Mesenchymal stem cell (in vitro differentiated cells and primary cell): ENCODE measurements at regions not wholly inside any gene's neighbourhood (a gene's known extent, or its start where the extent isn't known, plus 50 kb on each side); places are given as distances from the start of the nearest gene placed in this dataset.
A peak's percentile ranks its signal among the peaks of the same experiment; 100 is the strongest.

Experiments
- DNase-seq: peaks from one replicate; pipeline ENCODE4 v3.0.0-alpha.2; 2013
- H2AFZ ChIP-seq: one replicate; pipeline ENCODE4 v1.6.1; 2013; ENCODE audit warnings: low read depth, mild to moderate bottlenecking, control low read depth, inconsistent platforms, low read length, moderate library complexity
- H2AK5ac ChIP-seq: 2 replicates; pipeline ENCODE4 v1.6.1; 2013; ENCODE audit warnings: low read length, moderate library complexity, mild to moderate bottlenecking, inconsistent platforms; ENCODE audit not compliant: severe bottlenecking
- H2BK120ac ChIP-seq: one replicate; pipeline ENCODE4 v1.6.1; 2013; ENCODE audit warnings: low read depth, mild to moderate bottlenecking, inconsistent platforms, low read length, moderate library complexity
- H2BK12ac ChIP-seq, 2 experiments: one replicate each; pipeline ENCODE4 v1.6.1; 2013; ENCODE audit warnings: inconsistent platforms in 2 of 2, low read length in 2 of 2, mild to moderate bottlenecking in 2 of 2, moderate library complexity in 2 of 2, control low read depth in 1 of 2
- H2BK15ac ChIP-seq: one replicate; pipeline ENCODE4 v1.6.1; 2013; ENCODE audit warnings: mild to moderate bottlenecking, low read depth, inconsistent platforms; ENCODE audit not compliant: poor library complexity, severe bottlenecking
- H2BK5ac ChIP-seq: 2 replicates; pipeline ENCODE4 v1.6.1; 2013; ENCODE audit warnings: low read depth, mild to moderate bottlenecking, low read length, control low read depth, inconsistent platforms; ENCODE audit not compliant: poor library complexity, severe bottlenecking
- H3K14ac ChIP-seq, 2 experiments: one replicate each; pipeline ENCODE4 v1.6.1; 2013; ENCODE audit warnings: inconsistent platforms in 2 of 2, low read length in 2 of 2, control low read depth in 1 of 2, mild to moderate bottlenecking in 1 of 2, moderate library complexity in 1 of 2
- H3K18ac ChIP-seq, 2 experiments: one replicate each; pipeline ENCODE4 v1.6.1; 2013; ENCODE audit warnings: inconsistent platforms in 2 of 2, low read length in 2 of 2, control low read depth in 1 of 2, low read depth in 1 of 2, mild to moderate bottlenecking in 1 of 2
- H3K23ac ChIP-seq, 2 experiments: one replicate each; pipeline ENCODE4 v1.6.1; 2013; ENCODE audit warnings: inconsistent platforms in 2 of 2, low read length in 2 of 2, mild to moderate bottlenecking in 2 of 2, moderate library complexity in 2 of 2, control low read depth in 1 of 2
- H3K27ac ChIP-seq: 2 replicates; pipeline ENCODE4 v1.5.1; 2013; ENCODE audit warnings: mild to moderate bottlenecking, moderate library complexity, low read length, control low read depth, inconsistent platforms; ENCODE audit not compliant: poor library complexity, severe bottlenecking
- H3K27me3 ChIP-seq, 2 experiments: 2 replicates each; pipeline versions ENCODE4 v1.6.1 to v1.7.0; 2013; ENCODE audit warnings: low read length in 2 of 2, mild to moderate bottlenecking in 2 of 2, moderate library complexity in 2 of 2, control low read depth in 1 of 2, inconsistent platforms in 1 of 2; ENCODE audit not compliant: control insufficient read depth in 1 of 2, insufficient read depth in 1 of 2
- H3K36me3 ChIP-seq, 2 experiments: 2 replicates each; pipeline versions ENCODE4 v1.6.1 to v1.7.0; 2013; ENCODE audit warnings: low read length in 2 of 2, control low read depth in 1 of 2, inconsistent platforms in 1 of 2, low read depth in 1 of 2, mild to moderate bottlenecking in 1 of 2; ENCODE audit not compliant: insufficient read depth in 2 of 2, control insufficient read depth in 1 of 2
- H3K4ac ChIP-seq, 2 experiments: one replicate each; pipeline ENCODE4 v1.6.1; 2013; ENCODE audit warnings: inconsistent platforms in 2 of 2, low read length in 2 of 2, mild to moderate bottlenecking in 2 of 2, moderate library complexity in 2 of 2, control low read depth in 1 of 2, low read depth in 1 of 2
- H3K4me1 ChIP-seq: 2 replicates; pipeline ENCODE4 v1.6.1; 2013; ENCODE audit warnings: low read depth, low read length, control low read depth; ENCODE audit not compliant: control insufficient read depth, insufficient read depth
- H3K4me2 ChIP-seq: 2 replicates; pipeline ENCODE4 v1.6.1; 2013; ENCODE audit warnings: low read length, mild to moderate bottlenecking, inconsistent platforms; ENCODE audit not compliant: poor library complexity, severe bottlenecking
- H3K4me3 ChIP-seq, 2 experiments: 2 replicates each; pipeline versions ENCODE4 v1.5.1 to v1.7.0; 2013; ENCODE audit warnings: low read length in 2 of 2, mild to moderate bottlenecking in 2 of 2, control low read depth in 1 of 2, low read depth in 1 of 2; ENCODE audit not compliant: insufficient read depth in 1 of 2
- H3K79me1 ChIP-seq: replicated peaks from 2 replicates; pipeline ENCODE4 v1.6.1; 2013; ENCODE audit warnings: mild to moderate bottlenecking, control low read depth, low read length, inconsistent platforms; ENCODE audit not compliant: poor library complexity, severe bottlenecking
- H3K9ac ChIP-seq: 2 replicates; pipeline ENCODE4 v1.7.0; 2013; ENCODE audit warnings: mild to moderate bottlenecking, low read length, moderate library complexity
- H3K9me3 ChIP-seq: 2 replicates; pipeline ENCODE4 v1.7.0; 2013; ENCODE audit warnings: mild to moderate bottlenecking, low read length; ENCODE audit not compliant: control insufficient read depth
- H4K8ac ChIP-seq: one replicate; pipeline ENCODE4 v1.6.1; 2013; ENCODE audit warnings: inconsistent platforms, mild to moderate bottlenecking, low read length, moderate library complexity
- H4K91ac ChIP-seq: one replicate; pipeline ENCODE4 v1.6.1; 2013; ENCODE audit warnings: mild to moderate bottlenecking, low read length, inconsistent platforms
- WGBS: methylation state at CpG from one replicate; pipeline ENCODE4 v1.1.7; 2013; ENCODE audit warnings: mixed read lengths; 5-methylcytosine and 5-hydroxymethylcytosine counted together

GRCh38 chrX:42241421-42241820, 318.1 kb upstream of the CASK start:
- no peaks in the 10 kb centered on the region for H3K9me3 ChIP-seq

GRCh38 chrX:42237956-42238355, 314.6 kb upstream of the CASK start:
- Histone ChIP-seq H2BK12ac (no peak overlapping the region), H3K36me3 (no peaks in the 10 kb centered on the region), H3K4me2 (no peak overlapping the region), H4K8ac (no peak overlapping the region), H4K91ac (no peak overlapping the region), H3K79me1 (no peaks in the 10 kb centered on the region), H3K9me3 (no peaks in the 10 kb centered on the region), H3K4me1 (no peaks in the 10 kb centered on the region), H3K14ac (no peak overlapping the region), H3K27me3 (peaks cover 0 to 13% of the 10 kb centered on the region in 2 experiments), H3K18ac (no peak overlapping the region), H2AK5ac (no peak overlapping the region), H2BK5ac (no peak overlapping the region), H3K9ac (no peak overlapping the region), H3K27ac (no peak overlapping the region), H3K23ac (no peak overlapping the region), H2BK120ac (no peak overlapping the region), H2BK15ac (no peak overlapping the region), H2AFZ (no peak overlapping the region), H3K4ac (no peak overlapping the region), H3K4me3 (no peak overlapping the region)
- WGBS, result no CpG with 5 or more reads among the region's 2 CpGs
- DNase-seq, result peak; percentile 53

More at GRCh38 chrX:42241421-42241820, 318.1 kb upstream of the CASK start:
- DNase-seq, result peak; percentile 24
- no peak overlapping the region for H3K14ac ChIP-seq
- no peak overlapping the region for H2BK120ac ChIP-seq
- H3K4me1 ChIP-seq, result no peaks in the 10 kb centered on the region
- H3K23ac ChIP-seq, result no peak overlapping the region
- no peak overlapping the region for H2AFZ ChIP-seq
- no peak overlapping the region for H3K27ac ChIP-seq
- no peaks in the 10 kb centered on the region for H3K79me1 ChIP-seq
- no peak overlapping the region for H2AK5ac ChIP-seq
- H3K9ac ChIP-seq, result no peak overlapping the region
- H2BK12ac ChIP-seq, result no peak overlapping the region
- H3K4me3 ChIP-seq, result no peak overlapping the region
- H4K91ac ChIP-seq, result no peak overlapping the region
- 46% methylated on average over 1 of the region's 1 CpG for WGBS
- H2BK15ac ChIP-seq, result no peak overlapping the region
- no peaks in the 10 kb centered on the region for H3K36me3 ChIP-seq
- no peak overlapping the region for H4K8ac ChIP-seq
- H3K4ac ChIP-seq, result no peak overlapping the region
- no peak overlapping the region for H2BK5ac ChIP-seq
- peaks cover 0 to 17% of the 10 kb centered on the region in 2 experiments for H3K27me3 ChIP-seq
- no peak overlapping the region for H3K18ac ChIP-seq
- H3K4me2 ChIP-seq, result no peak overlapping the region

- H3K27ac ChIP-seq, result no peak overlapping the region
- no peak overlapping the region for H3K4ac ChIP-seq
- H3K4me1 ChIP-seq, result no peaks in the 10 kb centered on the region
- H2AFZ ChIP-seq, result no peak overlapping the region
- H3K23ac ChIP-seq, result no peak overlapping the region
- no peak overlapping the region for H2AK5ac ChIP-seq
- H4K91ac ChIP-seq, result no peak overlapping the region
- H3K9ac ChIP-seq, result no peak overlapping the region
- no peaks in the 10 kb centered on the region for H3K79me1 ChIP-seq
- H3K14ac ChIP-seq, result no peak overlapping the region
- no peak overlapping the region for H2BK12ac ChIP-seq
- no peak overlapping the region for H2BK15ac ChIP-seq
- H3K18ac ChIP-seq, result no peak overlapping the region
- H3K36me3 ChIP-seq, result no peaks in the 10 kb centered on the region
- peaks cover 15% of the 10 kb centered on the region for H3K9me3 ChIP-seq
- no CpG with 5 or more reads among the region's 2 CpGs for WGBS
- no peak overlapping the region for H3K4me3 ChIP-seq
- H3K27me3 ChIP-seq, result peaks cover 0 to 9% of the 10 kb centered on the region in 2 experiments
- H3K4me2 ChIP-seq, result no peak overlapping the region
- H4K8ac ChIP-seq, result no peak overlapping the region
- no peak for DNase-seq
- H2BK5ac ChIP-seq, result no peak overlapping the region
- H2BK120ac ChIP-seq, result no peak overlapping the region
These were observed 306.2 kb upstream of the CASK start for GRCh38 chrX:42229533-42229932.

- H3K9ac ChIP-seq, result no peak overlapping the region
- H3K14ac ChIP-seq, result no peak overlapping the region
- no peaks in the 10 kb centered on the region for H3K4me1 ChIP-seq
- H3K36me3 ChIP-seq, result no peaks in the 10 kb centered on the region
- H3K79me1 ChIP-seq, result no peaks in the 10 kb centered on the region
- no peak overlapping the region for H4K91ac ChIP-seq
- no CpG with 5 or more reads among the region's 2 CpGs for WGBS
- H2BK120ac ChIP-seq, result no peak overlapping the region
- H3K23ac ChIP-seq, result no peak overlapping the region
- no peak for DNase-seq
- H2AK5ac ChIP-seq, result no peak overlapping the region
- no peak overlapping the region for H2BK12ac ChIP-seq
- H3K4me3 ChIP-seq, result no peak overlapping the region
- no peak overlapping the region for H4K8ac ChIP-seq
- peaks cover under 1% of the 10 kb centered on the region for H3K9me3 ChIP-seq
- H2AFZ ChIP-seq, result no peak overlapping the region
- H2BK15ac ChIP-seq, result no peak overlapping the region
- H3K18ac ChIP-seq, result no peak overlapping the region
- no peak overlapping the region for H3K4ac ChIP-seq
- H3K27me3 ChIP-seq, result peaks cover 0 to 11% of the 10 kb centered on the region in 2 experiments
- no peak overlapping the region for H2BK5ac ChIP-seq
- H3K27ac ChIP-seq, result no peak overlapping the region
- no peak overlapping the region for H3K4me2 ChIP-seq
These were observed 297.3 kb upstream of the CASK start for GRCh38 chrX:42220666-42221065.
